NB4 (cell line): ENCODE measurements at regions not wholly inside any gene's neighbourhood (a gene's known extent, or its start where the extent isn't known, plus 50 kb on each side); places are given as distances from the start of the nearest gene placed in this dataset.

Experiments used
- DNase-seq: peaks from one replicate; pipeline ENCODE4 v3.0.0; 2010; ENCODE audit warnings: low read depth
- H3K4me3 ChIP-seq: one replicate; pipeline ENCODE4 v1.5.1; 2011; ENCODE audit warnings: mild to moderate bottlenecking, low read depth, low read length, moderate library complexity
- MYC ChIP-seq: IDR thresholded peaks from 2 replicates; pipeline ENCODE4 v1.6.1; 2011; ENCODE audit warnings: low read depth, low read length
- POLR2A ChIP-seq: IDR thresholded peaks from 2 replicates; pipeline ENCODE4 v1.6.1; 2011; ENCODE audit warnings: mild to moderate bottlenecking; ENCODE audit not compliant: insufficient read length; ENCODE audit errors: extremely low read depth
- TF ChIP-seq, protein P1 (sequence below): IDR thresholded peaks from one replicate; pipeline ENCODE4 v1.5.1; 2012; ENCODE audit warnings: low read depth, low read length
- TF ChIP-seq, protein P2 (sequence below): IDR thresholded peaks from 2 replicates; pipeline ENCODE4 v1.6.1; 2011; ENCODE audit warnings: low read depth, low read length

DNA sequence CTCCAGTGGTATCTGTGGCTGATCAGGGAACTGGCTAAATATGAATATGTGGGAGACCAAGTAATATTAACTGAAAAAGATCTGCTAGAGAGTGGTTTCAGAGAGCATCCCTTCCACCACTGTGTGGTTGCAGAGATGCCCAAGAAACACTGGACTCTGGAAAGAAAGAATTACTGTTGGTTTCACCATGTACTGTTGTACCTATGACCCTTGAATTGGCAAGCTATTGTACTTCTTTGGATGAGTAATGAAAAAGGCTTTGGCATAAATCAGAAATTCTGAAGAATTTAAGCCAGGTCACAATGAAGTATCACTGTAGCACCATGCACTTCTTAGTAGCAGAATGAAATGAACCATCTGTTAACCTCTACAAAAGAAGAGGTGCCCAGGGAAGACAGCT is 134.4 kb upstream of the INTU start:
- TF ChIP-seq MYC (no peak), POLR2A (no peak)
- TF ChIP-seq, protein P1, sequence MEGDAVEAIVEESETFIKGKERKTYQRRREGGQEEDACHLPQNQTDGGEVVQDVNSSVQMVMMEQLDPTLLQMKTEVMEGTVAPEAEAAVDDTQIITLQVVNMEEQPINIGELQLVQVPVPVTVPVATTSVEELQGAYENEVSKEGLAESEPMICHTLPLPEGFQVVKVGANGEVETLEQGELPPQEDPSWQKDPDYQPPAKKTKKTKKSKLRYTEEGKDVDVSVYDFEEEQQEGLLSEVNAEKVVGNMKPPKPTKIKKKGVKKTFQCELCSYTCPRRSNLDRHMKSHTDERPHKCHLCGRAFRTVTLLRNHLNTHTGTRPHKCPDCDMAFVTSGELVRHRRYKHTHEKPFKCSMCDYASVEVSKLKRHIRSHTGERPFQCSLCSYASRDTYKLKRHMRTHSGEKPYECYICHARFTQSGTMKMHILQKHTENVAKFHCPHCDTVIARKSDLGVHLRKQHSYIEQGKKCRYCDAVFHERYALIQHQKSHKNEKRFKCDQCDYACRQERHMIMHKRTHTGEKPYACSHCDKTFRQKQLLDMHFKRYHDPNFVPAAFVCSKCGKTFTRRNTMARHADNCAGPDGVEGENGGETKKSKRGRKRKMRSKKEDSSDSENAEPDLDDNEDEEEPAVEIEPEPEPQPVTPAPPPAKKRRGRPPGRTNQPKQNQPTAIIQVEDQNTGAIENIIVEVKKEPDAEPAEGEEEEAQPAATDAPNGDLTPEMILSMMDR: no peak
- TF ChIP-seq, protein P2, sequence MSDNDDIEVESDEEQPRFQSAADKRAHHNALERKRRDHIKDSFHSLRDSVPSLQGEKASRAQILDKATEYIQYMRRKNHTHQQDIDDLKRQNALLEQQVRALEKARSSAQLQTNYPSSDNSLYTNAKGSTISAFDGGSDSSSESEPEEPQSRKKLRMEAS: no peak
- no peak overlapping the region for H3K4me3 ChIP-seq
- DNase-seq: no peak

DNA sequence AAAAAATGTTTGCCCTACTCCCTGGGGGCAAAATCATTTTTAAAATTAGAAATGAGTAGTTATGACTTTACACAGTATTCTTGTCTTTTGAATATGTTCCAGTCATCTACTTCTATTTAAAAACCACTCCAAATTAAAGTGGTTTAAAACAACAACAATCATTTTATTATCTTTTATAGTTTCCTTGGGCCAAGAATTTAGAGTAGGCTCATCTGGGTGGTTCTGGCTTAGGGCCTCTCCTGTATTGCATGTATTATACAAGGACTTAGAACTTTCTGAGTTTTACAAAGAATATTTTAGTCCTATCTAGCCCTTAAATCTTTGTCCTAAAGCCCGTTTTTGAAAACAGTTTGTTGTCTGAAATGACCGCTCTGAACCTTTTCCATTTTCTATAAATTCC is 132.5 kb upstream of the INTU start:
- TF ChIP-seq POLR2A (no peak), MYC (no peak)
- TF ChIP-seq, protein P1: no peak
- TF ChIP-seq, protein P2: no peak
- no peak for DNase-seq

DNA sequence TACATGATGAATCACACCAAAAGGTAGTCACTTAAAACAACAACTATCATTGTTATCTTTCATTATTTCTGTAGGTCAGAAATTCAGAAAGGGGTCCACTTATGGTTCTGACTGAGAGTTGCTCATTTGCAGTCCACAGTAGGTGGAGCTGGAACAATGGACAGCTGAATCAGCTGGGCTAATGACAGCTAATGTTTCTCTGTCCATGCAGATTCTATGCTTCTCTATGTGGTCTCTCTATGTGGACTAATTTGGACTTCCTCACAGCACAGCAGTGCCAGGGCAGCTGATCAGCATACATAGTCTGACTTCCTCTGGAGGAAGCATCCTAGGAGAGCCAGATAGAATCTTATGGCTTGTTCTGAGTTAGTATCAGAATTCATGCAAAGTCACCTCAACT is 131.7 kb upstream of the INTU start:
- no peak overlapping the region for H3K4me3 ChIP-seq
- TF ChIP-seq, protein P2: no peak
- TF ChIP-seq MYC (no peak), POLR2A (no peak)
- TF ChIP-seq, protein P1: no peak
- no peak for DNase-seq

More for the DNA sequence above, 132.5 kb upstream of the INTU start:
- no peak overlapping the region for H3K4me3 ChIP-seq

DNA sequence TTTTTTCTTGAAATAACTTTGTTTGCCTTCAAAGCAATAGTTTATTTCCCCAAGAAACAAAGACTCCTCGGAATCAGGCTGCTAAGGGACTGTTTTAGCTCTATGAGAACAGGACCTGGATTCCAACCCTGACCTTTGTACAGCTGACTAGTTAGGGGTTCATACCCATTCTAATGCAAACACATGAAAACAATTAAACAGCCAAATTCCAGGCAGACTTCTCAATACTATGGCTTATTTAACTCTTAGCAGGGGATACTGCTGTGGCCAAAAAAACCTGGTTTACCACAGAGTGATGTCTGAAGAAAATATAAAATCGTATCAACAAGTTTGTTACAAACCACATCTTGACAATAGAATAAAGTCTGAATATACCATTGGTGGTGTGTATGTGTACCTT is 129.6 kb upstream of the INTU start:
- DNase-seq: no peak
- H3K4me3 ChIP-seq: no peak overlapping the region
- TF ChIP-seq MYC (no peak), POLR2A (no peak)
- TF ChIP-seq, protein P1: no peak
- TF ChIP-seq, protein P2: no peak

DNA sequence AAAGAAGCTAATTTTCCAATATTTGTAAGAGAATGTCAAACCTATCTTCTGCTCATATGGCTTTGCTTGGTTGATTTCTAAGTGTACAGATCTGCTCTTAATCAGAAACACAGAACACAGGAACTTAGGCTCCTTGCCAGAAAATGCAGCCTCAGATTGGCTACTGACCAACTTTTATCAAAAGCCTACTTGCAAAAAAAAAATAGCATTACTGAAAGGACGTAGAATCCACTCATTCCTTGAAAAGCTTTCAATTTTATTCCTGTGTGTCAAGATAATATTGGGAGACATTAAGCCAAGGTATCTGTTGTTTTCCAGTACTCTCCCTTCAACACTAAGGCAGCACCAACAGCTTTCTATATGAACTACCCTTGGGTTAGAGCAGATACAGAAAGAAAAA is 127.6 kb upstream of the INTU start:
- DNase-seq: no peak
- H3K4me3 ChIP-seq: no peak overlapping the region
- TF ChIP-seq POLR2A (no peak), MYC (no peak)
- TF ChIP-seq, protein P1: no peak
- TF ChIP-seq, protein P2: no peak

DNA sequence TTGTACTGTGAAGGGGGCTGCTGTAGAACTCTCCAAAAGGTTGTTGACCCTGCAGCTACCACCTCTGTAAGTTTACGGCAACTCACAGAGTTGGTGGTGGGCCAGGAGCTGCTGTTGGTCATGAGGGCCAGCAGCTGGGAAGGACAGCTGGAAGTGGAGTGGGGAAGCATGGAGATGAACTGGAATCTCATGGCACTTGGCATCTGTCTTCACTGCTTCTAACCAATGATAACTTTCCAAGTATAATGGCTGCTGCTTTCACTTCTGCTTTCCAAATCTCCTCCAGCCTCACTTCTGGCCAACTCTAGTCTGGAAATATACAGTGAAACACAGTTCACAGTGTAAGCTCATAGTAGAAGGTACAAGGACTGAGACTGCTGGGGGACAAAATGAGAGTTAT is 126.5 kb upstream of the INTU start:
- H3K4me3 ChIP-seq: no peak overlapping the region
- peak; percentile 3 for DNase-seq
- TF ChIP-seq, protein P1: no peak
- TF ChIP-seq POLR2A: no peak
- TF ChIP-seq, protein P2: no peak
- no peak for TF ChIP-seq MYC
